DND-41 (cell line): ENCODE measurements at regions not wholly inside any gene's neighbourhood (a gene's known extent, or its start where the extent isn't known, plus 50 kb on each side); places are given as distances from the start of the nearest gene placed in this dataset.

Source experiments
- ATAC-seq: fragments of 200-7000 bp; cut with Tn5 transposase; 3 replicates; pipeline ENCODE4 v1.9.1; 2021; ENCODE audit warnings: low read depth; ENCODE audit not compliant: insufficient read depth
- DNase-seq: peaks from one replicate; pipeline ENCODE4 v3.0.0-alpha.2; 2020
- H2AFZ ChIP-seq: 2 replicates; pipeline ENCODE4 v1.6.0; 2012; ENCODE audit warnings: low read depth, low read length
- H3K27ac ChIP-seq: 2 replicates; pipeline ENCODE4 v1.5.1; 2012; ENCODE audit warnings: low read length, inconsistent platforms
- H3K27me3 ChIP-seq: fragments of 200-600 bp; sonication (generic); 2 replicates; pipeline ENCODE4 v1.6.0; 2012; ENCODE audit warnings: low read length, mild to moderate bottlenecking, inconsistent platforms; ENCODE audit not compliant: insufficient read depth, poor library complexity
- H3K36me3 ChIP-seq: 2 replicates; pipeline ENCODE4 v1.5.1; 2012; ENCODE audit warnings: low read length, inconsistent platforms; ENCODE audit not compliant: insufficient read depth
- H3K4me1 ChIP-seq: 2 replicates; pipeline ENCODE4 v1.5.1; 2012; ENCODE audit warnings: mild to moderate bottlenecking, low read length; ENCODE audit not compliant: insufficient read depth
- H3K4me2 ChIP-seq: 2 replicates; pipeline ENCODE4 v1.6.0; 2012; ENCODE audit warnings: mild to moderate bottlenecking, moderate library complexity, low read length, inconsistent platforms; ENCODE audit not compliant: insufficient read depth
- H3K4me3 ChIP-seq, 2 experiments: fragments of 200-600 bp in 1 of 2; shearing (Covaris generic) in 1 of 2; 2 replicates each; pipeline ENCODE4 v1.5.1; 2012 to 2016; ENCODE audit warnings: inconsistent platforms in 2 of 2, low read length in 2 of 2, mild to moderate bottlenecking in 2 of 2, low read depth in 1 of 2, moderate library complexity in 1 of 2
- H3K79me2 ChIP-seq: 2 replicates; pipeline ENCODE4 v1.6.0; 2012; ENCODE audit warnings: low read length, inconsistent platforms; ENCODE audit not compliant: insufficient read depth
- H3K9ac ChIP-seq: 2 replicates; pipeline ENCODE4 v1.6.0; 2012; ENCODE audit warnings: low read depth, mild to moderate bottlenecking, inconsistent platforms, low read length, moderate library complexity
- H3K9me3 ChIP-seq: 2 replicates; pipeline ENCODE4 v1.5.1; 2012; ENCODE audit warnings: low read length, moderate library complexity, mild to moderate bottlenecking, inconsistent platforms; ENCODE audit not compliant: insufficient read depth, severe bottlenecking
- H4K20me1 ChIP-seq: 2 replicates; pipeline ENCODE4 v1.6.0; 2012; ENCODE audit warnings: low read length; ENCODE audit not compliant: insufficient read depth
- EZH2 ChIP-seq: IDR thresholded peaks from 3 replicates; pipeline ENCODE4 v1.6.1; 2012; ENCODE audit warnings: borderline replicate concordance, low read depth, mild to moderate bottlenecking, moderate library complexity, low read length, inconsistent platforms; ENCODE audit not compliant: severe bottlenecking
- TF ChIP-seq, protein P1 (sequence below): IDR thresholded peaks from 2 replicates; pipeline ENCODE4 v1.5.1; 2012; ENCODE audit warnings: borderline replicate concordance, low read length, moderate library complexity, mild to moderate bottlenecking; ENCODE audit not compliant: poor library complexity, severe bottlenecking; ENCODE audit errors: extremely low read depth

DNA sequence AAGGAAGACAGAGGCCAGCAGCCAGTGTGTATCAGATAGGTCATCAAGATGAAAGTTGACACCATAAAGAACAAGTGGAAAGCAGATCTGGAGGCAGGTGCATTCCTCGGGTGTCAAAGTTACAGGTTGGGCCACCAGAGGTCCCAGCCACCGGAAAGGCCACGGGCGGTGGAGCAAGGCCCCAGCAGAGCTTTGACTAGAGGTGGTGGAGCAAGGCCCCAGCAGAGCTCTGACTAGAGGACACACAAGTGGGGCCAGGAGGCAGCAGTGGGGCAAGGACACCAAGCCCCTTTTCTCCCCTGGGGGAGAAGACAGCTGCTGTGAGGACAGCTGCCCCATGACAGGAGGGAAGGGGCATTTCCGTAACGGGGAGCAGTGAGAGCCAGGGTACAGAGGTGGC lies 115.1 kb downstream of the GYPC start:
- Histone ChIP-seq H3K4me1 (no peaks in the 10 kb centered on the region), H3K36me3 (no peaks in the 10 kb centered on the region), H3K4me2 (no peak overlapping the region), H3K27ac (no peak overlapping the region), H3K79me2 (no peaks in the 10 kb centered on the region), H3K27me3 (no peaks in the 10 kb centered on the region), H3K9me3 (no peaks in the 10 kb centered on the region), H4K20me1 (0 out of 2 replicates have a peak, but pooled peaks cover 3% of the 10 kb centered on the region), H2AFZ (no peak overlapping the region), H3K4me3 (no peak overlapping the region), H3K9ac (no peak overlapping the region)
- ATAC-seq (no peak), DNase-seq (no peak)
- TF ChIP-seq EZH2: no peak
- TF ChIP-seq, protein P1, sequence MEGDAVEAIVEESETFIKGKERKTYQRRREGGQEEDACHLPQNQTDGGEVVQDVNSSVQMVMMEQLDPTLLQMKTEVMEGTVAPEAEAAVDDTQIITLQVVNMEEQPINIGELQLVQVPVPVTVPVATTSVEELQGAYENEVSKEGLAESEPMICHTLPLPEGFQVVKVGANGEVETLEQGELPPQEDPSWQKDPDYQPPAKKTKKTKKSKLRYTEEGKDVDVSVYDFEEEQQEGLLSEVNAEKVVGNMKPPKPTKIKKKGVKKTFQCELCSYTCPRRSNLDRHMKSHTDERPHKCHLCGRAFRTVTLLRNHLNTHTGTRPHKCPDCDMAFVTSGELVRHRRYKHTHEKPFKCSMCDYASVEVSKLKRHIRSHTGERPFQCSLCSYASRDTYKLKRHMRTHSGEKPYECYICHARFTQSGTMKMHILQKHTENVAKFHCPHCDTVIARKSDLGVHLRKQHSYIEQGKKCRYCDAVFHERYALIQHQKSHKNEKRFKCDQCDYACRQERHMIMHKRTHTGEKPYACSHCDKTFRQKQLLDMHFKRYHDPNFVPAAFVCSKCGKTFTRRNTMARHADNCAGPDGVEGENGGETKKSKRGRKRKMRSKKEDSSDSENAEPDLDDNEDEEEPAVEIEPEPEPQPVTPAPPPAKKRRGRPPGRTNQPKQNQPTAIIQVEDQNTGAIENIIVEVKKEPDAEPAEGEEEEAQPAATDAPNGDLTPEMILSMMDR: no peak

DNA sequence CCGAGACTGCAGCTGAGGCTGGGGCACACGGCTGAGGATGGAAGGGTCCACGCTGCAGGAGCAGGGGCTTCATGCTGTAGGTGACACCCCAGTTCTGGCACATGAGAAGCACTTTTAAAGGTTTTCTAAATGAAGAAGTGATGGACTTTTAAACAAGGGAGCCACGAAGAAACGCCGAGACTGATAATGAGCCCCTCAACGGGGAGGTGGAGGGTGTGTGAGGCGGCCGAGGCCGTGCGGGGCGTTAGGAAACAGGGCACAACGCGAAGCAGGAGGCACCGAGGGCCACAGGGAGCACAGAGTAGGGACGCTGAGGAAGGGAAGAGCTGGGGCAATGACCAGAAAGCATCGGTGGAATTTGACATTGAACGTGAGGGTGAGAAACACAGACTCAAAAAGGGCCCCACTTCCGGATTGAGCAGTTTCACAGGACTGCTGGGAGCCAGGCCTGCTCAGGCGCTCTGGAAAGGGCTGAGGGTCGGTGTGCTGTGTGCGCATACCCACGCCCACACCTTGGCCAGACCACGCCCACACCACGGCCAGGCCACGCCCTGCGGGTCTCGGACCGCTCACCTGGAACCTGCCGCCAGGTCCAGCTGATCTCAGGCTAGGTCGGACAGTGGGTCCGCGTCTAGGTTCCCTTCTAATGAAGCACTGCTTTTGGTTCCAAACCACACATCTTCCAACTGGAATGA lies 115.7 kb downstream of the GYPC start:
- no peak overlapping the region for H3K4me3 ChIP-seq
- H3K36me3 ChIP-seq: no peaks in the 10 kb centered on the region
- H3K9me3 ChIP-seq: no peaks in the 10 kb centered on the region
- ATAC-seq: no peak
- H3K4me1 ChIP-seq: no peaks in the 10 kb centered on the region
- H4K20me1 ChIP-seq: 0 out of 2 replicates have a peak, but pooled peaks cover 3% of the 10 kb centered on the region
- TF ChIP-seq EZH2: no peak
- TF ChIP-seq, protein P1: no peak
- no peak overlapping the region for H3K27ac ChIP-seq
- H2AFZ ChIP-seq: no peak overlapping the region
- DNase-seq: no peak
- H3K27me3 ChIP-seq: no peaks in the 10 kb centered on the region
- H3K79me2 ChIP-seq: no peaks in the 10 kb centered on the region
- no peak overlapping the region for H3K9ac ChIP-seq
- H3K4me2 ChIP-seq: no peak overlapping the region

DNA sequence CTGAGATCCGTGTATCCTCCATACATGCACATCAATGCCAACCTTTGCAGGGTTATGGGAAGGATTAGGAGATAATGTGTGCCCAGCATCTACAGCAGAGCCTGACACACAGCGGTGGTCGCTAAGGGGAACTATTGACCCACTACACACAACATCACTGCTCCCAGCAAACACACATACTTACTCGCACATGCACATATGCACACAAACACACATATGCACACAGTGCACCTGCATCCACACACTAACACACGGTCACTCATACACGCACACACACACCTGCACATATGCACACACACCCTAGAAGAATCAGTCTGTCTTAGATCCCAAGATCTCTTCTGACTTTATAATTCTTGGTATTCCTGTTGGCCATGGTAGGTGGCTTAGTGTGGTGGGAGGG lies 118.3 kb downstream of the GYPC start:
- no peak for TF ChIP-seq EZH2
- TF ChIP-seq, protein P1: no peak
- no peaks in the 10 kb centered on the region for H3K4me1 ChIP-seq

More for the DNA sequence above, 118.3 kb downstream of the GYPC start:
- Histone ChIP-seq H3K36me3 (no peaks in the 10 kb centered on the region), H3K4me2 (no peak overlapping the region), H2AFZ (no peak overlapping the region), H3K27me3 (no peaks in the 10 kb centered on the region), H4K20me1 (0 out of 2 replicates have a peak, but pooled peaks cover 3% of the 10 kb centered on the region), H3K9me3 (no peaks in the 10 kb centered on the region), H3K79me2 (no peaks in the 10 kb centered on the region), H3K9ac (no peak overlapping the region), H3K27ac (no peak overlapping the region), H3K4me3 (no peak overlapping the region)
- DNase-seq (no peak), ATAC-seq (no peak)
